ENCODE measurements at regions not wholly inside any gene's neighbourhood (a gene's known extent, or its start where the extent isn't known, plus 50 kb on each side); places are given as distances from the start of the nearest gene placed in this dataset.
"Not testable (repeated sequence)": the region's sequence is repeated elsewhere in the genome, so short reads cannot be mapped to it uniquely, and the experiment has no call there.

- ATAC-seq; H3K27me3 ChIP-seq (replicated peaks in 1 of 2; ENCODE audit: control insufficient read depth in 2 of 2, insufficient read depth in 2 of 2, low read length in 1 of 2); DNase-seq (ENCODE audit: low read depth, low spot score); H3K4me2 ChIP-seq (ENCODE audit: control insufficient read depth, insufficient read depth); H3K36me3 ChIP-seq (ENCODE audit: control insufficient read depth in 2 of 2, insufficient read depth in 2 of 2, low read length in 1 of 2); H3K27ac ChIP-seq (ENCODE audit: control insufficient read depth, insufficient read depth); H3K9me3 ChIP-seq (replicated peaks; ENCODE audit: control insufficient read depth, insufficient read depth, low read length); FAIRE-seq; BruUV-seq (replicated peaks); H3K4me1 ChIP-seq (ENCODE audit: control insufficient read depth, insufficient read depth, low read length); intact Hi-C loops (cut with micrococcal nuclease; ENCODE audit: unreplicated experiment); POLR2A ChIA-PET; H3K9ac ChIP-seq (ENCODE audit: control insufficient read depth, insufficient read depth, low read length); H3K4me3 ChIP-seq; H4K20me1 ChIP-seq (ENCODE audit: control insufficient read depth, insufficient read depth); H3K79me2 ChIP-seq (ENCODE audit: control insufficient read depth, insufficient read depth, low read length); in situ Hi-C loops (cut with MboI); H2AFZ ChIP-seq (ENCODE audit: control insufficient read depth, low read depth, low read length); SMC1A ChIA-PET (ENCODE audit: uncharacterized antibody, unreplicated experiment); RAD21 ChIA-PET (ENCODE audit: unreplicated experiment); CTCF ChIA-PET: not testable (repeated sequence)
- 20% methylated on average over 3 of the region's 18 CpGs for WGBS (ENCODE audit: insufficient coverage, insufficient replicate concordance, low lambda C conversion rate, missing lambda C conversion rate)
Measured at GRCh38 chr13:18322821-18323220, 858.8 kb downstream of the TUBA3C start.

- ATAC-seq; intact Hi-C loops (cut with micrococcal nuclease; ENCODE audit: unreplicated experiment); H3K27ac ChIP-seq (ENCODE audit: control insufficient read depth, insufficient read depth): not testable (repeated sequence)
Measured at GRCh38 chr13:18319653-18320052, 862.0 kb downstream of the TUBA3C start.

GRCh38 chr13:18303240-18303813 is 878.3 kb downstream of the TUBA3C start:
- SMC1A ChIA-PET (ENCODE audit: uncharacterized antibody, unreplicated experiment); H3K9me3 ChIP-seq (replicated peaks; ENCODE audit: control insufficient read depth, insufficient read depth, low read length); H3K79me2 ChIP-seq (ENCODE audit: control insufficient read depth, insufficient read depth, low read length); POLR2A ChIA-PET; intact Hi-C loops (cut with micrococcal nuclease; ENCODE audit: unreplicated experiment); H3K27me3 ChIP-seq (replicated peaks in 1 of 2; ENCODE audit: control insufficient read depth in 2 of 2, insufficient read depth in 2 of 2, low read length in 1 of 2); H3K4me1 ChIP-seq (ENCODE audit: control insufficient read depth, insufficient read depth, low read length); H4K20me1 ChIP-seq (ENCODE audit: control insufficient read depth, insufficient read depth); in situ Hi-C loops (cut with MboI); H3K36me3 ChIP-seq (ENCODE audit: control insufficient read depth in 2 of 2, insufficient read depth in 2 of 2, low read length in 1 of 2); BruUV-seq (replicated peaks); H2AFZ ChIP-seq (ENCODE audit: control insufficient read depth, low read depth, low read length); ATAC-seq; FAIRE-seq; RAD21 ChIA-PET (ENCODE audit: unreplicated experiment); CTCF ChIA-PET; H3K27ac ChIP-seq (ENCODE audit: control insufficient read depth, insufficient read depth); H3K9ac ChIP-seq (ENCODE audit: control insufficient read depth, insufficient read depth, low read length); H3K4me3 ChIP-seq; H3K4me2 ChIP-seq (ENCODE audit: control insufficient read depth, insufficient read depth); DNase-seq (ENCODE audit: low read depth, low spot score): not testable (repeated sequence)
- 0% methylated on average over 2 of the region's 6 CpGs for WGBS (ENCODE audit: insufficient coverage, insufficient replicate concordance, low lambda C conversion rate, missing lambda C conversion rate)

More at GRCh38 chr13:18319653-18320052, 862.0 kb downstream of the TUBA3C start:
- H3K4me3 ChIP-seq; SMC1A ChIA-PET (ENCODE audit: uncharacterized antibody, unreplicated experiment); H3K9ac ChIP-seq (ENCODE audit: control insufficient read depth, insufficient read depth, low read length); POLR2A ChIA-PET; H3K4me1 ChIP-seq (ENCODE audit: control insufficient read depth, insufficient read depth, low read length); DNase-seq (ENCODE audit: low read depth, low spot score); H4K20me1 ChIP-seq (ENCODE audit: control insufficient read depth, insufficient read depth); FAIRE-seq; BruUV-seq (replicated peaks); H3K27me3 ChIP-seq (replicated peaks in 1 of 2; ENCODE audit: control insufficient read depth in 2 of 2, insufficient read depth in 2 of 2, low read length in 1 of 2); in situ Hi-C loops (cut with MboI); RAD21 ChIA-PET (ENCODE audit: unreplicated experiment); H2AFZ ChIP-seq (ENCODE audit: control insufficient read depth, low read depth, low read length); H3K4me2 ChIP-seq (ENCODE audit: control insufficient read depth, insufficient read depth); H3K79me2 ChIP-seq (ENCODE audit: control insufficient read depth, insufficient read depth, low read length); H3K9me3 ChIP-seq (replicated peaks; ENCODE audit: control insufficient read depth, insufficient read depth, low read length); CTCF ChIA-PET; H3K36me3 ChIP-seq (ENCODE audit: control insufficient read depth in 2 of 2, insufficient read depth in 2 of 2, low read length in 1 of 2): not testable (repeated sequence)

- whole genome bisulfite sequencing (ENCODE audit: insufficient coverage, insufficient replicate concordance, low lambda C conversion rate, missing lambda C conversion rate) = 0% methylated on average over 1 of the region's 1 CpG
- H3K4me3 ChIP-seq; H3K9ac ChIP-seq (ENCODE audit: control insufficient read depth, insufficient read depth, low read length); BruUV-seq (replicated peaks); H3K27ac ChIP-seq (ENCODE audit: control insufficient read depth, insufficient read depth); H3K4me1 ChIP-seq (ENCODE audit: control insufficient read depth, insufficient read depth, low read length); H2AFZ ChIP-seq (ENCODE audit: control insufficient read depth, low read depth, low read length); in situ Hi-C loops (cut with MboI); CTCF ChIA-PET; H3K27me3 ChIP-seq (replicated peaks in 1 of 2; ENCODE audit: control insufficient read depth in 2 of 2, insufficient read depth in 2 of 2, low read length in 1 of 2); H3K36me3 ChIP-seq (ENCODE audit: control insufficient read depth in 2 of 2, insufficient read depth in 2 of 2, low read length in 1 of 2); H4K20me1 ChIP-seq (ENCODE audit: control insufficient read depth, insufficient read depth); ATAC-seq; RAD21 ChIA-PET (ENCODE audit: unreplicated experiment); FAIRE-seq; POLR2A ChIA-PET; H3K79me2 ChIP-seq (ENCODE audit: control insufficient read depth, insufficient read depth, low read length); DNase-seq (ENCODE audit: low read depth, low spot score); H3K4me2 ChIP-seq (ENCODE audit: control insufficient read depth, insufficient read depth); SMC1A ChIA-PET (ENCODE audit: uncharacterized antibody, unreplicated experiment); intact Hi-C loops (cut with micrococcal nuclease; ENCODE audit: unreplicated experiment); H3K9me3 ChIP-seq (replicated peaks; ENCODE audit: control insufficient read depth, insufficient read depth, low read length): not testable (repeated sequence)
Measured at GRCh38 chr13:18300968-18301367, 880.7 kb downstream of the TUBA3C start.

All from GM12878 (cell line).